ENCODE measurements at regions not wholly inside any gene's neighbourhood (a gene's known extent, or its start where the extent isn't known, plus 50 kb on each side); places are given as distances from the start of the nearest gene placed in this dataset.

DNA sequence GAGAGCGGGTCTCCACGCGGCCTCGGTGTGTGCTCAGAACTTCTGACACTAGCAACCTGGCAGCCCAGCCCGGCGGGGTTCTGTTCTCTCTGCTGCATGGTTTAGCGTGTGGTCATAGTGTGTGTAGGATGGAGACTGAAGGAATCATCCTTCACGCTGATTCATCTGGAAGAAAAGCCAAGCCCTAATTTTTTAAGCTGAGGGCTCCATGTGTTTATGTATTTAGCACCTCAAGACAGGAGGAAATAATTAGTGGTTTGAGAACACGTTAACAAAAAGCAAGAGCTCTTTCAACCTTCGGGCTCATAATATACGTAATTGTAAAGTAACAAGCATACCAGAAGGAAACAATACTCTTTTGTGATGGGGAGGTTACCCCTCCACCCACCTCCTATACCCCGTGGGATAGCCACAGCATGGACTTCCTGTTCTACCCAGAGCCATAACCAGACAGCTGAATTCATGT is 504.6 kb upstream of the MKI67 start:
- no peak for DNase-seq

DNA sequence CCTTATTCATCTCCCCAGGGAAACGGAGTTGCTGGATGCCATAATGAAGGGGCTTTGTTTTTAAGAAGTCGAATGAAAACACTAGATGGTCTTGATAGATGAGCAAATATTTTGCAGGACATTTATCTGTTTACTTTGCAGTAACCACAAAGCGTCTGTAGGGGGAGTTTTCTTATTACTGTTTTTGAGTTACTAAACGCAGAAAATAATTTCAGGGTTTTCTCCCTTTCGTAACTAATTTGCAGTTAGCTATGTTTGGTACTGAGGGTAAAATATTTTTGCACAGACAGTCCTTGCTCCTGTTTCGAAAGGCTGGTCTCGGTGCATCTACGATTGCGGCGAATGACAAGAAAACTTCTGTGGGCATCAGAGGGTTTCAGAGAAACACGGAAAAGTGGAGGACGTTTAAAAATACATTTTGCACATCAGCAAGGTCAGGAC is 505.6 kb upstream of the MKI67 start:
- no peak for DNase-seq

DNA sequence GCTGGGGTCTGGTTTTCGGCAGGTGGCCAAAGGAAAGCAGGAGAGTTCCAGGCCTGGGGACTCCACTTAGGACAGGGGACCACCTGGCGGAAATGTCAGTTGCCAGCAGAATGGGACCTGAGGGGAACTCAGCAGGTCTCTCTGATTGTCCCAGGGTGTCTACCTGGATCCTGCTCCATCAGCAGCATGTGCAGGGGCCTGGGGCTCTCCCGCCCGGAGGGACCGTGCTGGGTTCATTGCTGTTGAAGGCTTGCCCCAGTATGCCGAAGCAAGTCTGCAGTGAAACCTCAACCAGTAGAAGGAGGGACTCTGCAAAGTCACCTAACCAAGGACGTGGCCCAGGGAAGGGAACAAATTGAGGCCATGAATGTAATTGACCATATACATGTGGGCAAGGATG is 506.5 kb upstream of the MKI67 start:
- DNase-seq: no peak

DNA sequence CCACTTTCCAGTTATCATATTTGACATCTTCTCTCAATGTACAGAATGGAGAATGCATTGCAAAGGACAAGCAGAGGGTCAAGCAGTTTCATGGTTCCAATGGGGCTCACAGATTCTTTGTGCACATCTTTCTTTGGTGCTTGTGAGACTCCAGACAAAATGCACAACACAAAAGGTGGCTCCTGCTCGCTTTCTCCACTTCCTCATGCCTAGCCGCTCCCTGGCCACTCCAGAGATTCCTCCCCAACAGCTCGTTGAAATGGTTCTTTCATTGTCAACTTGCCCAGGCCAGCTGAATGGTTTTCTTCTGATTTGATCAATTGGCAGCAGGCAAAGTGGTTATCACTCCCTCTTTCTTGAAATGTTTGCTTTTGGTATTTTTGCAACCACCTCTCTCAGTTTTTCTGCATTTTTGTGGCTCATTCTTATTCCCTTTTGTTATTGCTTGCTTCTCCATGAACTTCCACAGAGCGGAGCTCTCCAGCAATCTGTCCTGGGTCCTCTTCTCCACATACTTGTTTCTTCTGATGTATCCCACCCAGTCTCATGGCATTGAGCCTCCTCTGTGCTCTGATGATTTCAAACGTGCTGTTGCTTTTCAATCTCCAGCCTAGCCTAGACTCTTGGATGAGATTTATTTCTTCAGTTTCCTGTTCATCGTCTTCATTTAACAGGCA is 507.8 kb upstream of the MKI67 start:
- no peak for DNase-seq

DNA sequence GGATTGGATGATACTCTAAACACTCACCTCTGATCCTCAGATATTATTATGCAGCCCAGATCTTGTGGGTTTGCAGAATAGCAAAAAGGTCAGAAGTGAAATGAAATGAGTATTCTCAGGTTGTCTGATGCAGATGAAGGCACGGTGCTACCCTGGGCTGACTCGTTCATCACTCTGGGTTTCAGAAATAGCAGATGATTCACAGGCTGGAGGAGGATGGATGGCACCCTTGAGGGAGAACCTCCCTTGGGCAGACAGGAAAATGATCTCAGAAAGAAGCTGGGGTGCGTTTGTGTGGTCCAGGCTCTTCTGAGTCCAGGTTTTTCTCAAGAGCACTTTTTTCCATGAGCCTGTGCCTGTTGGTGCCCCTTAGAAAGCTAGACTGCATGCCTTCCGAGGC is 515.8 kb upstream of the MKI67 start:
- DNase-seq: no peak

DNA sequence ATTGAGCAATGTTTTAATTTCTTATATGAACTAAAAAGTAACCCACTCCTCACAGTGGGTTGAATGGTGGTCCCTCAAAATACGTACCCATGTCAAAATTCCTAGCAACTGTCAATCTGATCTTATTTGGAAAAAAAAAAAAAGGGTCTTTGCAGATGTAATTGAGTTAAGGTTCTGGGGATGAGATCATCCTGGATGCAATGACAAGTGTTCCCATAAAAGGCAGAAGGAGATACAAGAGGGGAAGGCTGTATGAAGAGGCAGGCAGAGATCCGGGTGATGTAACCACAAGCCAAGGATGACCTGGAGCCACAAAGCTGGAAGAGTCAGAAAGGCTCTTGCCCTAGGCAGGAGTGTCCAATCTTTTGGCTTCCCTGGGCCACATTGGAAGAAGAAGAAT is 516.3 kb upstream of the MKI67 start:
- DNase-seq: no peak

DNA sequence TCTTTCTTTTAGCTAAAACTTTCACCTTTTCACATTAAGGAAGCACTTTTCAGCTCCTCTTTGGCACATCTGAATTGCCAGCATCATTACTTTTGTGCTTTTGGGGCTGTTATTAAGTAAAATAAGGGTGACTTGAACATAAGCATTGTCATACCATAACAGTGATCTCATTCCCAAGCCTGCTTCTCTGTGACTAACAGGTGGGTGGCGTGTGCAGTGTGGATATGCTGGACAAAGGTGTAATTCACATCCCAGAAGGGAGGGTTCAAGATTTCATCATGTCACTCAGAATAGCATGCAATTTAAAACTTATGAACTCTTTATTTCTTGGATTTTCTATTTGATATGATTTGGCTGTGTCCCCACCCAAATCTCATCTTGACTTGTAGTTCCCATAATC is 517.4 kb upstream of the MKI67 start:
- DNase-seq: no peak

DNA sequence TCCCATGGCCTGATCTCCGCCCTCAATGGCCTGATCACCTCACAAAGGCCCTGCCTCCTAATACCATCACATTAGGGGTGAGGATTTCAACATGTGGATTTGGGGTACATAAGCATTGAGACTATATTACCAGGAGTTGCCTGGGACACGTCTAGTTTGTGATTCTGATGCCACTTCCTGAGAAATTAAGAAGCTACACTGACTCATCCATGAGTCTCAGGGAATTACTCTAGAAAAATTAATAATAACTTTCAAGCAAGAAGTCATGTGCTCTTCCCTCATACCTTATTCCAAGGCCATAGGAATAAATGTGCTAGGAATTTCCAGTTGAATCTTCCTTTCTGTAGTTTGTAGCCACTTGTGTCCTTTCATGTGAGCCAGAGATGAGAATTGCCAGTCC is 519.3 kb upstream of the MKI67 start:
- no peak for DNase-seq

DNA sequence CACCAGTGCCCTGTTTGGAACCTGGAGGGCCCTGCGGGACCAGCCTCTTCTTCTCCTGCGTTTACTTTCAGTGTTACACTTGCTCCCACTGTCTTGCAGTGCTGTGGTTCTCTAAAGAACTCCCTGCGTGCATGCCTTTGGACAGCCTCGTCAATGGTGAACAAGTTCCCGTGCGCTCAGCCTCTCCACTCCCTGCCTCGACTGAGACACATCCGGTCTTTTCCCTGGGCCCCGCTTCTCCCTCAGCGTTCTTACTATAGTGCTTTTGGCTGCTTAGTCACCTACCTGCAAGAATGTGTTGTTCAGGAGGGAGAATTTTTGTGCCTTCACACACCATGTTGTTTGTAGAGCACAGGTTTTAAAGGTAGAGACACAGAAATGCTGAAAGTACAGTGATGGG is 520.7 kb upstream of the MKI67 start:
- no peak for DNase-seq

DNA sequence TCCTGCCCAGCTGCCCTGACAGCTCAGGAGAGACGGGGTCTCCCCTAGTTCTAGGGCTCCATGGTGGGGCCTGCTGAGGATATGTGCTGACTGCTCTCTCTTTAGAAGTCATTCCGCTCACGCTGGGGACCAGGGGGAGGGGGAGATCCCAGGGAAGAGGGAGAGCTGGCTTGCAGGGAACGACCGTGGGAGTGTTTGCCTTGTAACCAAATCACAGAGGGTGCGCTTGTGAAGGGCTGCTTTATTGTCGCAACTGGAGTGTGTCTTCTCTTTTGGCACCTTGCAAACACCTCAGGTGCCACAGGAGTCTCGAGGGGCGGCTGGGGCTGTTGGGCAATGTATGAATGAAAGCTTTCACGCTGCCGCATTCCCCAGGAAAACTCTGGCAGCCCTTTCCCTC is 531.3 kb upstream of the MKI67 start:
- no peak for DNase-seq

DNA sequence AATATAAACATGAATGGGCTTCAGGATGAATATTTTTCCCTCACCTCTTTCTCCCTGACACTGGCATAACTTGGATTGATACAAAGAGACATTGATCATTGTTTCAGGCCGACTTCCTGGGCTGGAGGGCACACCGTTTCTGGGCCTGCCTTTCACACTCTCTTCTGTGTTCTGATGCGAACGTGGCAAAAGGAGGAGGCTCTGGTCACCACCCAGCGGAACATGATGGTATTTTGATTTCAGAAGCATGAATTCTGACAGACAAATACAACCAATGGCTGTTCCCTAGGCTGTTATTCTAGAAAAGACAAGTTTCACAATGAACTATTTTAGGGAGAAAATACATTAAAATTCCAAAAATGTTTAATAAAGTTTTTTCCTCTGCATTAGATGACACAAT is 534.5 kb upstream of the MKI67 start:
- no peak for DNase-seq

DNA sequence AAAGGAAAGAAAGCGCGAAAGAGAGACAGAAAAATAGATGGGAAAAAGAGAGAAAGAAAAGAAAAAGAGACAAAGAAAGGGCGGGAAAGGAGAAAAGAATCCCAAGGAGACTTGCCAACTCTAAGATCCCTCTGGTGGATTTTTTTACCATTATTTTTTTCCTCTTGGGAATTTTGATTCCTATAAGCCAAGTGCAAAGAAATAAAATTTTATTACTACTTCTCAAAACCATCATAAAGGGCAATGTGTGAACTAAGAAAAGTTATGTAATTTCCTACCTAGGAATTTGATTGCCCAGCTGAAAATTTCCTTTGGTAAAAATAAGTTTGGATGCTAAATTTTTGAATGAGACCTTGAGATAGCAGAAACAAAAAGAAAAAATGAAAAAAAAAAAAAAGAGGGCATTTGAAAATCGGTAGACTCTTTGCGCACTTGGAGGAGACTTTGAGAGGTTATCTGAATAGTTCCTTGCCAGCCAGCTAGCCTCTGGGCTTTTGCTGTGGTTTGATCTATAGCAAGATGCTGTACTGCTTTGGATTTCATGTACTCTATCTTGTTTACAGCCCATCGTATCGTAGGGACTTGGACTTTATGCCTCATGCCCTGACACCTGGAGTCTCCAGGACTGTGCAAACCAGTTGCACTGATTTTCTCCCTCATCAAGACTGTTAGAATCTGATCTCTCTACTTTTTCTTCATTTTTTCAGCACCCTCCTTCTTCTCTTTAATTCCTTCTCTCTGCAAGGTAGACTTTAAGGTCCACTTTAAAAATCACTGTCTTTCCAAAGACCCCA is 535.4 kb upstream of the MKI67 start:
- no peak for DNase-seq

DNA sequence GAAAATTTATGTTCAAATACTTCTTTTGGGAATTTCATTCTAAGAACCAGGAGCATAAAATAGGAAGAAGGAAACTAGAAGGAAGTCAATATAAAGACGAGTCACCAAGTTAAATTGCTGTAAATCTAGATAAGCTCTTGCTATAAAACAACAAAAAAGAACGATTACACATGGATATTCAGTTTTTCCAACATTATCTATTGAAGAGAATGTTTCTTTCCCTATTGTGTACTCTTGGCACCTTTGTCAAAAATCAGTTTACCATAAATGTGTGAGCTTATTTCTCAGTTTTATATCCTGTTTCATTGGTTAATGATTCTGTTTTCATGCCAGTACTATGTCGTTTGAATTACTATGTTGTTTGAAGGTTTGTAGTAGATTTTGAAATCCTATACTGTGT is 536.3 kb upstream of the MKI67 start:
- DNase-seq: no peak

DNA sequence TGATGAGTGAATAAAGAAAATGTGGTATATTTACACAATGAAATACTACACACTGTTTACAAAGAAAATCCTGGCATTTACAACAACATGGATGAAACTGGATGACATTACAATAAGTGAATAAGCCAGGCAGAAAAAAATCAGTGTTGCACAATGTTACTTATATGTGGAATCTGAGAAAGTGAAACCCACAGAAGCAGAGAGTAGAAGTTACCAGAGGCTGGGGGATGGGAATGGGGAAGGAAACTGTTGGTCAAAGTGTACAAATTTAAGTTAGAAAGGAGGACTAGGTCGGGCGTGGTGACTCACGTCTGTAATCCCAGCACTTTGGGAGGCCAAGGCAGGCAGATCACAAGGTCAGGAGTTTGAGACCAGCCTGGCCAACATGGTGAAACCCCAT is 538.5 kb upstream of the MKI67 start:
- no peak for DNase-seq

DNA sequence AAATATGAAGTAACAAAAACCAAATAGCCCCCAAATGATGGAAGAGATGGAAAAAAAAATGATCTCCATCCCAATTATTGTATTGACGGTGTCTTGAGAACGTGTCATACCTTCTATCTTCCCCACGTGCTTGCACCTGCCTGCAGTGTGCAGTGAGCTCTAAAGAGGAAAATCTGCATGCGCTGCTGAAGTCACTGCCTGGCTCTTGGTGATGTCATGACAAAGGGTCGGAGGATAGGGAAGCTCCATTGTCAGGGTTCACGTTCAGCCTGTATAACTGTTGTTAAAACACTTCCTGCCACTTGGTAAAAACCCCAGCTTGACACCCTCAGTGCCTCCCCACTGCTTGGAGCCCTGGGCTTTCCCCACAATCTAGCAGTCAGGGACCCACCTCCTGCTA is 549.2 kb upstream of the MKI67 start:
- no peak for DNase-seq

DNA sequence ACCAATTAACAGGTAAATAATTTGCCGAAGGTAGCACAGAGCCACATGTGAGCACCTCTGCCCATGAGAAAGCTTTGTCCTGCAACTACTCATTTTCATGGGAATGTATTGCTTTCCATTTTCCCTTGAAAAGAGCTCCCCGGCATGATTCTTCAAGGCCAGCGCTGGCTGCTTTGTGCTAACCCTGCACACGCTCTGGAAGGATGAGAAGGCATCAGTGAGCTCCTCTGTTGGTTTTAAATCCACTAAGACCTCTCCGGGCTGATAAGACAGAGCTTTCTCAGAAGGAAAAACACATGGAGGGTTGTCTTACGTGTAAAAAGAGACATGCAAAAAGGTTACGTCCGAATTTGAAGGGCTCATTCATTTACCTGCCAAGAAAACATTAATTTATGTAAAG is 553.9 kb upstream of the MKI67 start:
- DNase-seq: no peak

DNA sequence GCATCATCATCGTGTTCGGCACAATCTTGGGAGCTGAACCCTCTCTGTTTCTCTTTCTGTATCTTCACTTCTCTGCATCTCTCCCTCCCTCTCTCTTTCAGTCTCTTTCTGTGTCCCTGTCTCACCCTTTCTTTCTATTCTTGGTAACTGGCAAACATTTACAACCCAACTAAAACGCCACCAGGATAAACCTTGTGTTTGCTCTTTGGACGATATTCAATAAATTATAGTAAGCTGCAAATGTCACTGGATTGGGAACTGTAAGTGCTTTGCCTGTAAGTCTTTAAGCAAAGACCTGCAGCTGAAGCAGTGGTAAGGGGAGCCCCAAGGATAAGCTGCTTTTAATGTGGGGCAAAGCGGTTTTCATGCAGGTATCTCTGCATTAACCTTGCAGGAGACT is 558.0 kb upstream of the MKI67 start:
- DNase-seq: no peak

DNA sequence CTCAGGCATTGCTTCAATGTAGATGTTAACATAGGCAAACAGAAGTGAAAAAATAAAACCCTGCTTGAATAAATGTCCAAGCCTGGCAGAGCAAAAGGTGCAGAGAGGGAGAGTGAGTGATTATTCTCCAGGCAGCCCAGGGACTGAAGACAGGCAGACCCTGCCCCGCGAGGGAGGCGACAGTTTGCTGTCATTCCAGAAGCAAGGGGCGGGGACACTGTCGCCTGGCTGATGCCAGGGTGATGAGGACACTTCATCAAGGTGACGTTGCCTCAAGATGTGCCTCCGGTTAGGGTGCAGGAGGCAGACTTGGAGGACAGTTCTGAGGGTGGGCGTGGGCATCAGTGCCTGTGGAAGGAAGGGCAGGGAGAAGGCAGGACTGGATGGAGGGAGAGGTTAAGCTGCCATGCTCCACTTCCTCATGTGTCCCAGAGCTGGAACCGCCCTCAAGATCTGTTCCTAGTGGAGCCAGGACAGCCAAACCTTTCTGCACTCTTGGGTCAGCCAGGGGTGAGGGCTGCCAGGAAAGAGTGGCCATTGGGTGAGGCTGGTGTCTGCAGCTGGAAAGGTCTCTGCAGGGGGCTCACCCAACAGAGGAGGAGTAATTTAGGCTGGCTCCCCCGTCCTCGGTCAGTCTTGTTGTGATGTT is 560.5 kb upstream of the MKI67 start:
- no peak for DNase-seq

DNA sequence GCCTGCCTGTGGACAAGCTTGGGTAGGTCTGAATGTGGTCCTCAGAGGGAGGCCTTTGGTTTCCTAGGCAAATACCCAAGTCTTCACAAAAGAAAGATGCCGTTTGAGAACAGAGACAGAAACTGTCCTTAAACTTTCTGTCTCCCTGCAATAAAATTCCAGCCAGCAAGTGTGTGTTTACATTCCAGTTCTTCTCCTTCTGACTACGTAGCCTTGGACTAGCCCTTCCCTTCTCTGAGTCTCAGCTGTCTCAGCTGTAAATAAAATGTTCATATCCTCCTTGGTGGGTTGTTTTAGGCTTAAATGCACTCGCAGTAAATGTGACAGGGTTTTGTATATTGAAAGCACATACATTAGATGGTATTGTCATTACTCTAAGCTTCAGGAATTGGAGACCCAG is 561.2 kb upstream of the MKI67 start:
- DNase-seq: no peak

DNA sequence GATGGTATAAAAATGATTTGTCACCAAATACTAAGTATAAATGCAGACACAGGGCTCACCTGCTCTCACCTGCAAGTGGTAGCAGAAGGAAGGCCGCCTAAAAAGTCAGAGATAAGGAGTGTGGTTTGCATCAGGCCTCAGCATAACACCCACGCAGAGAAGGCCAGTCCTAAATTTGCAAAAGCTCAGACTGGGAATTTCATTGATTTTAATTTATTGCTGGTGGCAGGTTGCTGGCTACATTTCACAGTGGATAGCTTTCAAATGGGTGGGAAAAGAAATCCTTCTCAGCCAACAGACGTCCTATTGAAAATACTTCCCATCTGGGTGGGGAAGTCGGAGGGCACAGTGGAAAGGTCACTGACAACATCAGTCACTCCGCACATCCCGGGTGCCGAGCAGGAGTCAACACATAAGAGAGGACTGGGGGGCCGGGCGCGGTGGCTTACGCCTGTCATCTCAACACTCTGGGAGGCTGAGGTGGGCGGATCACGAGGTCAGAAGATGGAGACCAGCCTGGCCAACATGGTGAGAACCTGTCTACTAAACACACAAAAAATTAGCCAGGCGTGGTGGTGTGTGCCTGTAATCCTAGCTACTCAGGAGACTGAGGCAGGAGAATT is 561.8 kb upstream of the MKI67 start:
- DNase-seq: no peak

DNA sequence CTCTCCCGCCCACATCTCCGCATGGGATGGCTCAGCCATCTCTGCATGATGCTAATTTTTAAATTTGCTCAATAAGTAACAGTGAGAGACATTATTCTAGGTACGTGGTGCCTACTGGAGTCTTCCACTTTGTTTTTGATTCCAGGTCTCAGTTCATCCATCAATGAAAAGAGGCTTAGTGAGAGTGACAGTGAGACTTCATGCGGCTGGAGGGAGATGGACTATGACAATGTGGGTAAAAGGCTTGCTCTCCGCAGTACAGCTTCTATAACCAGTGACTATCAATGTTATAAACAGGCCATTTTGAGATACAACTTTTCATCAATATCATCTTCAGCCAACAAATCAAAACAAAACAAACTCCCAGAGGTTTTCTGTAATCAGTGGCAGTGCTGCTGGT is 563.4 kb upstream of the MKI67 start:
- no peak for DNase-seq

DNA sequence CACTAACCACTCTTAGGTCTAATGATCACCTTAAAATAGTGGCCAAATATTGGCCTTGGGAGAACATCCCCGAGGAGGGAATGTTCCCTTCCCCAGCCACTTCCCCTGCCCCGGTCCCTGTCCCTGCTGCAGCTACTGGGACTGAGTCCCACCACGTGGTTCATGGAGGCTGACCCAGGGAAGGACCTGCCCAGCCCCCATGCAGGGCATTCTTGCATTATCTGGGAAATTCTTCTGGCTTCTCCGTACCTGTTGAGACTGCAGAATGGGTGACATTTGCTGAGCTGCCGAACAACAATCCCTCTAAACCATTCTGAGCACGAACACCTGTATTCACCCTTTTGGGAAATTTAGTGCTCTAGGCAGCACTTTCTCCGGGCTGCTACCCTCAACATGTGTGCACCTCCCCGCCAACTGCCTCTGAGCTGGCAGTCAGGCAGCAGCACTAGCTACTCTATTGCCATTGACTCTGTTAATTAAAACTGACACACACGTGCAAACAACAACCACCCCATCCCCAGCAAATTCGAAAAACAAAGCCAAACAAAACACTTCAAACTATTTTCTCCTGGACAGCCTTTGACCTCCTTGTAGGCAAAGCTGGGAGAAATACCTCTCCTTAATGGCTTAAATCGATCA is 567.4 kb upstream of the MKI67 start:
- DNase-seq: no peak

DNA sequence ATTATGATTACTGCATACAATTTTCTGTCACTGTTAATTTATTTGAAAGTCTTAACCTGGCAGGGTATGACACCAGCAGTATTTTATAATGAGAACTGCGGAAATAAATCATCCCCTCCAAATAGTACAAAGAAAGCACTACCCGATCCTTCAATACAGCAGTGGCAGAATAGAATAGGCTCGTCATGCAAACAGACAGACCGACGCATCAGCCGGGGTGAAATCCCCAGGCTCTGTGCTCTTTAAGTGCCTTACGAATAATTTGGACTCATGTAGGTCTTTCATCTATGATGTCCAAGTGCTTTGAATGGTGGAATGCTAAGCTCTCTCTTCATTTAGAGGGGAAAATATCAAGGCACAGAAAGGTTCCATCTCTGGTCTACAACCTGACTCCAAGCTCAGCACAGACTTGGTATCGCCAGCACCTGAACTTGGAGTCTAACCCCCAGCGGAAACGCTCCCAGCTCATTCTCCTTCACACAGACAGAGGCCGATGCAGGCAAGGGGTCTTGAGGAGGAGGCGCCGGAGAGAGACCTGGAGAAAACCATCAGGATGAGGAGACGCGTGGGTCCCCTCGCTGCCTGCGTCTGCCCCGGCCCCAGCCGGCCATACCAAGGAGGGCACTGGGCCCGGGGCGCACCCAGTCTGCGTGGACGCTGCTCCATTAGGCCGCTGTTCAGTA is 568.1 kb upstream of the MKI67 start:
- DNase-seq: no peak
